ENCODE measurements at regions not wholly inside any gene's neighbourhood (a gene's known extent, or its start where the extent isn't known, plus 50 kb on each side); places are given as distances from the start of the nearest gene placed in this dataset.

- H3K27me3 ChIP-seq (ENCODE audit: control insufficient read depth, extremely low read depth, insufficient read depth, low read length): no peaks in the 10 kb centered on the region
- no peaks in the 10 kb centered on the region for H4K20me1 ChIP-seq (ENCODE audit: control insufficient read depth, extremely low read depth, insufficient read depth, low read length)
- H3K9me1 ChIP-seq (ENCODE audit: control insufficient read depth, extremely low read depth, insufficient read depth, low read length): no peaks in the 10 kb centered on the region
- H3K4me3 ChIP-seq (ENCODE audit: control insufficient read depth in 2 of 3, extremely low read depth in 1 of 3, insufficient read depth in 2 of 3, low read depth in 1 of 3, low read length in 3 of 3): no peak overlapping the region
- H3K4me1 ChIP-seq (ENCODE audit: control insufficient read depth, extremely low read depth, insufficient read depth, low read length): no peaks in the 10 kb centered on the region
- TF ChIP-seq EZH2 (IDR thresholded peaks at IDR 0.05; ENCODE audit: low read length) (no peak), CTCF (optimal IDR thresholded peaks at IDR 0.05 in 1 of 3, IDR thresholded peaks at IDR 0.05 in 1 of 3, conservative IDR thresholded peaks at IDR 0.05 in 1 of 3; ENCODE audit: extremely low read depth in 1 of 3, insufficient read depth in 2 of 3, low read length in 3 of 3) (no peak)
- H3K36me3 ChIP-seq (ENCODE audit: control insufficient read depth in 2 of 2, extremely low read depth in 1 of 2, insufficient read depth in 2 of 2, low read length in 2 of 2): no peaks in the 10 kb centered on the region
- no peaks in the 10 kb centered on the region for H3K79me2 ChIP-seq (ENCODE audit: control insufficient read depth, insufficient read depth, low read length)
- dilution Hi-C loops (cut with MboI; ENCODE audit: extremely low pct_ligation_motif_present, low sequenced_read_pairs): no loop called here
- FAIRE-seq: no peak
- no peak overlapping the region for H3K4me2 ChIP-seq (ENCODE audit: control insufficient read depth, extremely low read depth, insufficient read depth, low read depth, low read length)
- no peak overlapping the region for H3K9ac ChIP-seq (ENCODE audit: control insufficient read depth, extremely low read depth, insufficient read depth, low read length)
- H3K9me3 ChIP-seq (ENCODE audit: control insufficient read depth, low read depth, low read length): peaks cover 2% of the 10 kb centered on the region
- no peak overlapping the region for H2AFZ ChIP-seq (ENCODE audit: control insufficient read depth, low read length)
- DNase-seq (ENCODE audit: low read depth, low spot score): no peak
- H3K27ac ChIP-seq (ENCODE audit: control insufficient read depth, insufficient read depth, low read length): no peak overlapping the region
Observed at GRCh38 chr13:68929075-68929745, 1178.4 kb upstream of the ATXN8OS start.

GRCh38 chr13:68927387-68928026 lies 1180.1 kb upstream of the ATXN8OS start:
- TF ChIP-seq EZH2 (IDR thresholded peaks at IDR 0.05; ENCODE audit: low read length) (no peak), CTCF (optimal IDR thresholded peaks at IDR 0.05 in 1 of 3, IDR thresholded peaks at IDR 0.05 in 1 of 3, conservative IDR thresholded peaks at IDR 0.05 in 1 of 3; ENCODE audit: extremely low read depth in 1 of 3, insufficient read depth in 2 of 3, low read length in 3 of 3) (peak in 1 of 3 experiments; percentile 23)
- Histone ChIP-seq H3K9ac (ENCODE audit: control insufficient read depth, extremely low read depth, insufficient read depth, low read length) (no peak overlapping the region), H3K27me3 (ENCODE audit: control insufficient read depth, extremely low read depth, insufficient read depth, low read length) (no peaks in the 10 kb centered on the region), H3K9me3 (ENCODE audit: control insufficient read depth, low read depth, low read length) (peaks cover 2% of the 10 kb centered on the region), H3K4me1 (ENCODE audit: control insufficient read depth, extremely low read depth, insufficient read depth, low read length) (no peaks in the 10 kb centered on the region), H2AFZ (ENCODE audit: control insufficient read depth, low read length) (no peak overlapping the region), H3K79me2 (ENCODE audit: control insufficient read depth, insufficient read depth, low read length) (no peaks in the 10 kb centered on the region), H3K9me1 (ENCODE audit: control insufficient read depth, extremely low read depth, insufficient read depth, low read length) (no peaks in the 10 kb centered on the region), H3K4me3 (ENCODE audit: control insufficient read depth in 2 of 3, extremely low read depth in 1 of 3, insufficient read depth in 2 of 3, low read depth in 1 of 3, low read length in 3 of 3) (no peak overlapping the region), H4K20me1 (ENCODE audit: control insufficient read depth, extremely low read depth, insufficient read depth, low read length) (no peaks in the 10 kb centered on the region), H3K4me2 (ENCODE audit: control insufficient read depth, extremely low read depth, insufficient read depth, low read depth, low read length) (no peak overlapping the region), H3K36me3 (ENCODE audit: control insufficient read depth in 2 of 2, extremely low read depth in 1 of 2, insufficient read depth in 2 of 2, low read length in 2 of 2) (no peaks in the 10 kb centered on the region), H3K27ac (ENCODE audit: control insufficient read depth, insufficient read depth, low read length) (no peak overlapping the region)
- dilution Hi-C loops (cut with MboI; ENCODE audit: extremely low pct_ligation_motif_present, low sequenced_read_pairs): no loop called here
- DNase-seq (ENCODE audit: low read depth, low spot score) (no peak), FAIRE-seq (no peak)

Data from keratinocyte (primary cell).